H9 (cell line): ENCODE measurements at regions not wholly inside any gene's neighbourhood (a gene's known extent, or its start where the extent isn't known, plus 50 kb on each side); places are given as distances from the start of the nearest gene placed in this dataset.

Experiments used
- DNase-seq: peaks from one replicate; pipeline ENCODE4 v3.0.0-alpha.2; 2017
- H2AFZ ChIP-seq: one replicate; pipeline ENCODE4 v1.6.1; 2013; ENCODE audit warnings: mild to moderate bottlenecking, low read length, control low read depth, moderate library complexity
- H2AK5ac ChIP-seq: 2 replicates; pipeline ENCODE4 v1.6.1; 2013; ENCODE audit warnings: low read length, control low read depth, mixed read lengths; ENCODE audit not compliant: insufficient read length
- H2BK120ac ChIP-seq: one replicate; pipeline ENCODE4 v1.6.1; 2013; ENCODE audit warnings: low read depth, mild to moderate bottlenecking, low read length, control low read depth, inconsistent platforms; ENCODE audit not compliant: poor library complexity, severe bottlenecking
- H2BK12ac ChIP-seq: 2 replicates; pipeline ENCODE4 v1.6.1; 2013; ENCODE audit warnings: low read length, control low read depth, mixed read lengths, low read depth; ENCODE audit not compliant: insufficient read length
- H2BK15ac ChIP-seq: 2 replicates; pipeline ENCODE4 v1.6.1; 2013; ENCODE audit warnings: low read depth, low read length, control low read depth
- H2BK20ac ChIP-seq: one replicate; pipeline ENCODE4 v1.6.1; 2013; ENCODE audit warnings: low read depth, mild to moderate bottlenecking, low read length, control low read depth, inconsistent platforms; ENCODE audit not compliant: poor library complexity, severe bottlenecking
- H2BK5ac ChIP-seq: 2 replicates; pipeline ENCODE4 v1.6.1; 2013; ENCODE audit warnings: low read length, control low read depth, mixed read lengths; ENCODE audit not compliant: insufficient read length
- H3K14ac ChIP-seq: 2 replicates; pipeline ENCODE4 v1.6.1; 2013; ENCODE audit warnings: low read length, control low read depth; ENCODE audit not compliant: insufficient read depth
- H3K18ac ChIP-seq: 2 replicates; pipeline ENCODE4 v1.6.1; 2013; ENCODE audit warnings: low read depth, mild to moderate bottlenecking, mixed read lengths, low read length, control low read depth; ENCODE audit not compliant: insufficient read length
- H3K23ac ChIP-seq: 2 replicates; pipeline ENCODE4 v1.6.1; 2013; ENCODE audit warnings: low read length, control low read depth, mixed read lengths, low read depth; ENCODE audit not compliant: insufficient read length
- H3K23me2 ChIP-seq: 2 replicates; pipeline ENCODE4 v1.6.1; 2013; ENCODE audit warnings: low read depth, mild to moderate bottlenecking, mixed read lengths, low read length, control low read depth; ENCODE audit not compliant: insufficient read length, poor library complexity, severe bottlenecking
- H3K27ac ChIP-seq: 2 replicates; pipeline ENCODE4 v1.5.1; 2013; ENCODE audit warnings: low read length, control low read depth, mixed read lengths, low read depth; ENCODE audit not compliant: insufficient read length
- H3K27me3 ChIP-seq: 2 replicates; pipeline ENCODE4 v1.6.1; 2013; ENCODE audit warnings: low read length, control low read depth, inconsistent platforms; ENCODE audit not compliant: insufficient read depth
- H3K4ac ChIP-seq: 2 replicates; pipeline ENCODE4 v1.6.1; 2013; ENCODE audit warnings: low read depth, mild to moderate bottlenecking, control low read depth, inconsistent platforms, low read length, moderate library complexity
- H3K4me1 ChIP-seq: 2 replicates; pipeline ENCODE4 v1.6.1; 2013; ENCODE audit warnings: low read length, control low read depth, inconsistent platforms; ENCODE audit not compliant: insufficient read depth
- H3K4me2 ChIP-seq: 2 replicates; pipeline ENCODE4 v1.6.1; 2013; ENCODE audit warnings: low read length, control low read depth, mixed read lengths; ENCODE audit not compliant: insufficient read length, insufficient read depth
- H3K56ac ChIP-seq: 2 replicates; pipeline ENCODE4 v1.6.1; 2013; ENCODE audit warnings: low read depth, mild to moderate bottlenecking, mixed read lengths, low read length, control low read depth; ENCODE audit not compliant: insufficient read length
- H3K79me1 ChIP-seq: 2 replicates; pipeline ENCODE4 v1.6.1; 2013; ENCODE audit warnings: low read depth, mild to moderate bottlenecking, moderate library complexity, low read length, control low read depth, inconsistent platforms; ENCODE audit not compliant: insufficient read depth, poor library complexity, severe bottlenecking
- H3K79me2 ChIP-seq: 2 replicates; pipeline ENCODE4 v1.6.1; 2013; ENCODE audit warnings: low read length, control low read depth, inconsistent platforms; ENCODE audit not compliant: insufficient read depth
- H3K9ac ChIP-seq: 2 replicates; pipeline ENCODE4 v1.6.1; 2013; ENCODE audit warnings: low read length, control low read depth, mixed read lengths; ENCODE audit not compliant: insufficient read length; ENCODE audit errors: extremely low read depth
- H3K9me3 ChIP-seq: one replicate; pipeline ENCODE4 v1.6.1; 2013; ENCODE audit warnings: low read depth, low read length, inconsistent platforms; ENCODE audit not compliant: control insufficient read depth
- H3T11ph ChIP-seq: one replicate; pipeline ENCODE4 v1.6.1; 2013; ENCODE audit warnings: mild to moderate bottlenecking, low read length, control low read depth, inconsistent platforms
- H4K20me1 ChIP-seq: one replicate; pipeline ENCODE4 v1.6.1; 2013; ENCODE audit not compliant: control insufficient read depth, insufficient read length, insufficient read depth
- H4K5ac ChIP-seq: 2 replicates; pipeline ENCODE4 v1.6.1; 2013; ENCODE audit warnings: low read depth, mild to moderate bottlenecking, mixed read lengths, low read length, control low read depth; ENCODE audit not compliant: insufficient read length
- H4K8ac ChIP-seq: replicated peaks from 2 replicates; pipeline ENCODE4 v1.6.1; 2013; ENCODE audit warnings: low read length, control low read depth, mixed read lengths, low read depth; ENCODE audit not compliant: insufficient read length
- H4K91ac ChIP-seq: 2 replicates; pipeline ENCODE4 v1.6.1; 2013; ENCODE audit warnings: low read depth, mild to moderate bottlenecking, moderate library complexity, mixed read lengths, low read length, control low read depth; ENCODE audit not compliant: insufficient read length
- H3K27ac Mint-ChIP-seq, 3 experiments: 2 replicates in 2 of 3; 3 replicates in 1 of 3; pipeline ENCODE4 v1.8.0; 2020 to 2021; ENCODE audit warnings: mixed read lengths in 3 of 3, mild to moderate bottlenecking in 1 of 3, moderate library complexity in 1 of 3
- H3K27me3 Mint-ChIP-seq: 2 replicates; pipeline ENCODE4 v1.8.0; 2021; ENCODE audit warnings: low read depth, mild to moderate bottlenecking, moderate library complexity, mixed read lengths
- H3K36me3 Mint-ChIP-seq, 3 experiments: 2 replicates in 2 of 3; 3 replicates in 1 of 3; pipeline ENCODE4 v1.8.0; 2020 to 2021; ENCODE audit warnings: low read depth in 3 of 3, mixed read lengths in 3 of 3; ENCODE audit not compliant: insufficient read depth in 1 of 3
- H3K4me1 Mint-ChIP-seq, 2 experiments: 2 replicates each; pipeline ENCODE4 v1.8.0; 2020; ENCODE audit warnings: mixed read lengths in 2 of 2
- H3K4me3 Mint-ChIP-seq, 2 experiments: 2 replicates in 1 of 2; 3 replicates in 1 of 2; pipeline ENCODE4 v1.8.0; 2020 to 2021; ENCODE audit warnings: mild to moderate bottlenecking in 2 of 2, mixed read lengths in 2 of 2, moderate library complexity in 1 of 2
- H3K9me3 Mint-ChIP-seq, 2 experiments: 2 replicates in 1 of 2; 3 replicates in 1 of 2; pipeline ENCODE4 v1.8.0; 2020; ENCODE audit warnings: mild to moderate bottlenecking in 2 of 2, mixed read lengths in 2 of 2, moderate library complexity in 1 of 2
- CTCF ChIP-seq: fragments of 200-600 bp; sonication (generic); conservative IDR thresholded peaks from 3 replicates; pipeline ENCODE4 v1.8.0; 2021; ENCODE audit warnings: antibody characterized with exemption, mild to moderate bottlenecking
- WGBS: extraction: QIAGEN DNeasy Blood & Tissue Kit; methylation state at CpG from one replicate; pipeline ENCODE4 v1.1.7; 2013; ENCODE audit warnings: missing lambda C conversion rate, low lambda C conversion rate, mixed read lengths; ENCODE audit not compliant: insufficient read length; ENCODE audit errors: extremely low coverage; 5-methylcytosine and 5-hydroxymethylcytosine counted together

- Histone ChIP-seq H2BK120ac (no peak overlapping the region), H2BK15ac (no peak overlapping the region), H3T11ph (no peak overlapping the region), H4K5ac (no peak overlapping the region), H3K23me2 (no peaks in the 10 kb centered on the region), H2BK5ac (no peak overlapping the region), H3K56ac (no peak overlapping the region), H3K9me3 (no peaks in the 10 kb centered on the region), H3K79me1 (no peaks in the 10 kb centered on the region), H3K9ac (no peak overlapping the region), H4K8ac (no peak overlapping the region), H3K18ac (no peak overlapping the region), H4K91ac (no peak overlapping the region), H3K4me2 (no peak overlapping the region), H3K27me3 (no peaks in the 10 kb centered on the region), H2AK5ac (no peak overlapping the region), H3K14ac (no peak overlapping the region), H2AFZ (no peak overlapping the region), H3K4ac (no peak overlapping the region), H3K4me1 (no peaks in the 10 kb centered on the region), H3K27ac (no peak overlapping the region), H4K20me1 (no peaks in the 10 kb centered on the region), H3K23ac (no peak overlapping the region), H2BK12ac (no peak overlapping the region), H2BK20ac (no peak overlapping the region), H3K79me2 (no peaks in the 10 kb centered on the region)
- Mint-ChIP-seq H3K27ac (no peak overlapping the region), H3K4me1 (no peaks in the 10 kb centered on the region), H3K27me3 (no peaks in the 10 kb centered on the region), H3K36me3 (no peaks in the 10 kb centered on the region), H3K4me3 (no peak overlapping the region), H3K9me3 (no peaks in the 10 kb centered on the region)
- DNase-seq, result no peak
- TF ChIP-seq CTCF, result no peak
- WGBS, result no CpG with 5 or more reads among the region's 6 CpGs
These were observed 702.4 kb upstream of the EPHA5 start for GRCh38 chr4:66372706-66373105.
